ENCODE measurements at regions not wholly inside any gene's neighbourhood (a gene's known extent, or its start where the extent isn't known, plus 50 kb on each side); places are given as distances from the start of the nearest gene placed in this dataset.

GRCh38 chr3:31191354-31191753 lies 296.9 kb upstream of the GADL1 start:
- TF ChIP-seq POLR2A (IDR thresholded peaks at IDR 0.05; ENCODE audit: borderline replicate concordance, extremely low read depth, insufficient read depth, insufficient read length) (no peak), CEBPB (IDR thresholded peaks at IDR 0.05; ENCODE audit: low read depth) (no peak), CTCF (IDR thresholded peaks at IDR 0.05 in 2 of 3, conservative IDR thresholded peaks at IDR 0.05 in 1 of 3; ENCODE audit: borderline replicate concordance in 1 of 3, insufficient read depth in 1 of 3, low read depth in 2 of 3, low read length in 2 of 3) (no peak), YY1 (IDR thresholded peaks at IDR 0.05; ENCODE audit: extremely low read depth, insufficient replicate concordance, low read depth, low read length) (no peak), EGR1 (IDR thresholded peaks at IDR 0.05; ENCODE audit: low read depth) (no peak), ELF1 (IDR thresholded peaks at IDR 0.05; ENCODE audit: borderline replicate concordance, low read depth) (no peak), EZH2phosphoT487 (IDR thresholded peaks at IDR 0.05; ENCODE audit: borderline replicate concordance) (no peak), CBX3 (IDR thresholded peaks at IDR 0.05; ENCODE audit: low read depth) (no peak), EZH2 (IDR thresholded peaks at IDR 0.05) (no peak), RAD21 (IDR thresholded peaks at IDR 0.05; ENCODE audit: low read depth) (no peak)

Measured in HCT116 (cell line).